Activated CD8-positive, alpha-beta memory T cell treated with anti-CD3 and anti-CD28 coated beads, Interleukin-2, amount 10 ng/mL, durations not matched to agents 7 days and 5 days (primary cell): ENCODE measurements at regions not wholly inside any gene's neighbourhood (a gene's known extent, or its start where the extent isn't known, plus 50 kb on each side); places are given as distances from the start of the nearest gene placed in this dataset.

Source experiments
- ATAC-seq: fragments of 150-1000 bp; cut with Tn5 transposase; one replicate; pipeline ENCODE4 v1.10.0; 2021; ENCODE audit warnings: moderate library complexity
- CTCF ChIA-PET: fragments of 350-600 bp; sonication (Branson Sonifier 250); formaldehyde crosslinking; loops from one replicate; lab custom pipeline; 2021; ENCODE audit warnings: antibody characterized with exemption; lab: Charles Lee
- DNase-seq: peaks from one replicate; pipeline ENCODE4 v3.0.0-alpha.2; 2020
- H3K27ac Mint-ChIP-seq: one replicate; pipeline ENCODE4 v1.8.0; 2021; ENCODE audit warnings: mild to moderate bottlenecking, mixed read lengths
- H3K27me3 Mint-ChIP-seq: one replicate; pipeline ENCODE4 v1.8.0; 2021; ENCODE audit warnings: mixed read lengths
- H3K36me3 Mint-ChIP-seq: one replicate; pipeline ENCODE4 v1.8.0; 2021; ENCODE audit warnings: mild to moderate bottlenecking, mixed read lengths
- H3K4me1 Mint-ChIP-seq: one replicate; pipeline ENCODE4 v1.8.0; 2021; ENCODE audit warnings: mixed read lengths
- H3K4me3 Mint-ChIP-seq: one replicate; pipeline ENCODE4 v1.8.0; 2021; ENCODE audit warnings: mild to moderate bottlenecking, moderate library complexity, mixed read lengths
- H3K9me3 Mint-ChIP-seq: one replicate; pipeline ENCODE4 v1.8.0; 2022; ENCODE audit warnings: low read depth, mixed read lengths

DNA sequence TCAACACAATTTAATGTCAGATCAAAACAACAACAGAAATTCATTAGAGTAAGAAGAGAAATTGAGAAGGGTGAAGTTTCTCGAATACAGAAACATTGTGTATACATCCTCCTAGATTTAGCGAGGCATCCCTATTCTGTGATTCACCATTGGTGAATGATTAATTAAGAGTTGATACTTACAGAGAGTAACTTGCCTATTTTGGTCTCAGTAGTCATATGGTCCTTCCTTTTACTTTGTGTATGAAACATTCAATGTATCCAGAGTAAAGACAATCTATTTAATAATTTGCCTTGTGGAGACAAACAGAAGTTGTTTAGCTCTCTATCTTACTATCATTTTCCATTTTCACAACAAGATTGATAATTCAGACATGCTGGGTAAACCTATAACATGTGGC, 432.0 kb downstream of the ZPLD1 start:
- ATAC-seq (no peak), DNase-seq (no peak)
- H3K36me3 Mint-ChIP-seq = no peaks in the 10 kb centered on the region
- CTCF ChIA-PET = no interaction called here
- H3K4me3 Mint-ChIP-seq = no peak overlapping the region
- peaks cover 2% of the 10 kb centered on the region for H3K9me3 Mint-ChIP-seq
- H3K4me1 Mint-ChIP-seq = no peaks in the 10 kb centered on the region
- no peaks in the 10 kb centered on the region for H3K27me3 Mint-ChIP-seq
- no peak overlapping the region for H3K27ac Mint-ChIP-seq

DNA sequence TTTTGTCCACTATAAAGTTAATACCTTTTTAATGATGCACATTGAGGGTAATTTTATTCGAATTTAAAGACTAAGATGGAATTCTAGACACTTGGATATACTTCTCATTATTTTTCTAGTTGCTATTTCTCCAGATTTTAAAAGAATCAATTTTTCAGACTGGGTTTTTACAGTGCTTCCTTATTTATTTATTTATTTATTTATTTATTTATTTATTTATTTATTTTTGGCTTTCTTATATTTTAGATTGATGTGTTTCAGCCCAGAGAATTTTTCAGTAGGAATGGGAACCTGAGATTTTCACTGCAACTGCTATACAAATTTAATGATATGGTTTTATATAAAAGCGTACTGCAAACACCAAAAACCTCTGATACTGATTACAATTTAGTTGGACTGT, 448.7 kb downstream of the ZPLD1 start:
- Mint-ChIP-seq H3K27me3 (no peaks in the 10 kb centered on the region), H3K36me3 (no peaks in the 10 kb centered on the region), H3K27ac (no peak overlapping the region), H3K4me3 (no peak overlapping the region), H3K4me1 (no peaks in the 10 kb centered on the region), H3K9me3 (no peaks in the 10 kb centered on the region)
- CTCF ChIA-PET = no interaction called here
- DNase-seq (no peak), ATAC-seq (no peak)

DNA sequence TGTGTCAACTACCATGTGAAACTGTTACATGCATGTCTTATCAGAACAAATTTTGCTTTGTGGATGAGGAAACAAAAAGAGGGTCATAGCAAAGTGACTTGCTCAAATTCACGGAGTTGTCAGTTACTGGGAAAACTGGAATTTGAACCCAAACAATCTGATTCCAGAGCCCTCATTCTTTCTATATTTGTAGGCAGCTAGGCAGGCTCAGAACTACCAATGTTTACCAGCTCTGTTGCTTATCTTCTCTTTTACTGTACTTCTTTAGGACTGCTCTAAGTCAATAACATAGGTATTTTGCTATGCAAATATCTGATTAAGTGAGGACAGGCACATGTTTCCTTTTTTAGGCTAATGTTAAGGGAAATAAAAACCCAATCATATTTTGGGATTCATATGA, 450.5 kb downstream of the ZPLD1 start:
- H3K36me3 Mint-ChIP-seq = no peaks in the 10 kb centered on the region
- DNase-seq = no peak
- H3K27ac Mint-ChIP-seq = no peak overlapping the region
- CTCF ChIA-PET = no interaction called here
- H3K9me3 Mint-ChIP-seq = no peaks in the 10 kb centered on the region
- ATAC-seq = no peak
- no peaks in the 10 kb centered on the region for H3K4me1 Mint-ChIP-seq
- no peaks in the 10 kb centered on the region for H3K27me3 Mint-ChIP-seq
- no peak overlapping the region for H3K4me3 Mint-ChIP-seq

DNA sequence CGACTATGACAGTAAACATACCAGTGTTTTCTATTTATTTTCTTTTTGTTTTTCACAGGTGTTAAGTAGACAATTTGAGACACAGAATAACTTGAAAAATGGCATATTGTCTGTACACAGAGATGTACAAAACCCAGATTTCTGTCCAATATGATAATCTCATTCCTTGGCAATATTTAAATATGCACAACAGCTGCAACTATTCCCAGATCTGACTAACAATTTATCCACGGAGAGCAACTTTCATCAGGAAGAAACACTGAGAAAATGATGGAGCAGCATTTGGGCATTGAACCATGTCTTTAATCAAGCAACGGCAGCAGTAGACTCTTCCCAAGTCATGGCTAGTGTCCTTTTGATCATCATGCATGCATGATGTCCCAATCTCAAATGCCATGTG, 452.6 kb downstream of the ZPLD1 start:
- CTCF ChIA-PET = no interaction called here
- Mint-ChIP-seq H3K27ac (no peak overlapping the region), H3K4me1 (no peaks in the 10 kb centered on the region), H3K9me3 (no peaks in the 10 kb centered on the region), H3K27me3 (no peaks in the 10 kb centered on the region), H3K4me3 (no peak overlapping the region), H3K36me3 (no peaks in the 10 kb centered on the region)
- ATAC-seq (no peak), DNase-seq (no peak)

DNA sequence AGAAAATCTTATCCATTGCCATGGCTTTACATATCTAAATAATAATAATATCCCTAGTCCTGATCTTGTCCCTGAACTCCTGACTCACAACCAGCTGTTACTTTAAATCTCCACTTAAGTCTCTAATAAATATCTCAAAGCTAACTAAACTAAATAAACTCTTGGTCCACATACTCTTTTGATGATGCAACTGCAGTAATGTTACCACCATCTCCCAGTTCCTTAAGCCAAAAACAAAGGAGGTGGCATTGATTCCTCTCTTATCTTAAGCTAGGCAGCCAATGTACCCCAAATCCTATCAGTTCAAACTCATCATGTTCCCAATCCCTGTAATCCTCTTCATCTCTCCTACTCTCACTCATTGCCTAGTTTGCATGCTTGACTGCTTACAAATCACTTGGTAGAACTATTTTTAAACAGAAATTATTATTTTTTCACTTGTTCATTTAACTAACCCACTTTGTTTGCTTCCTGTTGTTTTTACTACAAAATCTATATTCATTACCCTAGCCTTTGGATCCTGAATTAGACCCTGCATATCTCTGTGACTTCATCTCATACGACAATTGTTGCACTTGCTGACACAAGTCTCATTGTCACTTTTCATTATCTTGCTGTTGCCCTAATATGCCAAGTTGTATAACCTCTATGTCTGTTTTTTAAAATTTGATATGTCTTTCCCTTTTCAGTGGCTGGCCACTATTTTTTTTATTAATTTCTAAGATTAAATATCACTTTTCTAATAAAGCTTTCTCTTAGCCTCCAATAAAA, 462.2 kb downstream of the ZPLD1 start:
- Mint-ChIP-seq H3K4me3 (no peak overlapping the region), H3K9me3 (no peaks in the 10 kb centered on the region), H3K27me3 (no peaks in the 10 kb centered on the region), H3K36me3 (no peaks in the 10 kb centered on the region), H3K4me1 (no peaks in the 10 kb centered on the region), H3K27ac (no peak overlapping the region)
- CTCF ChIA-PET = no interaction called here
- DNase-seq (no peak), ATAC-seq (no peak)

DNA sequence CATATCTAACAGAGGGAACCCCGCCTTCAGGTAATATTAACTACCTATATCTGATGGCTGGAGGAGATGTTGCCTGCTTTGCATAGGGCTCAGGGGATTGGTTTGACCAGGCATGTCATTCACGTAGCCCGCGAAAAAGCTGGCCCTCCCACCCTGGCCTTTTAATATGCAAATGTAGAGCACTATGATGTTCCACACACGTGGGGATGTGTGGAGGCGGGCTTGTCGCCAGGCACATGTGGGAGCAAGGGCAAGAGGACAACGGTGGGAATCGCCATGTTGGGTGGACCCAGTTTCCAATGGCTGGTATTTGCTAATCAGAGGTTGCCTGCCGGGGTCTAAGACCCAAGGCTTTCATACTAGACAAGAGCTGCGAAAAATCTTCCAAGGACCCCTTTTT, 469.8 kb downstream of the ZPLD1 start:
- ATAC-seq (no peak), DNase-seq (no peak)
- H3K27ac Mint-ChIP-seq = no peak overlapping the region
- no peaks in the 10 kb centered on the region for H3K36me3 Mint-ChIP-seq
- H3K4me3 Mint-ChIP-seq = no peak overlapping the region
- H3K4me1 Mint-ChIP-seq = no peaks in the 10 kb centered on the region
- no peaks in the 10 kb centered on the region for H3K27me3 Mint-ChIP-seq
- no peaks in the 10 kb centered on the region for H3K9me3 Mint-ChIP-seq
- CTCF ChIA-PET = no interaction called here

DNA sequence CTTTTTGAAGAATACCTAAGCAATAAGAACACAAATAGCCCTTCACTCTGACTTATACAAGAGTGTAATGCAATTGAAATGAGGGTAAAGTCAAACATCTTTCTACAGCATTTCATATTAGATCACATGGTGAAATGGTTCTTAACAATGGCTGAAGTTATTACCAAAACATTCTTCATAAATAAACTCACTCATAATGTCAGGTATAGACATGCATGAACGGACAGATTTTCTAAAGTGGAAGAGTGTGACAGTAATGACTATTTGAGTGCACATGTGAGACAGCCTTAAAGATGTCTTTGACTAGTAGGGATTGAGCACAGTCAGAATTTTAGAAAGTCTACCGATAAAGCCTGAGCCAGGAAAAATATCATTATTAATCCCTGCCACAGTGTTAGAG, 471.0 kb downstream of the ZPLD1 start:
- CTCF ChIA-PET = no interaction called here
- no peak overlapping the region for H3K27ac Mint-ChIP-seq
- no peaks in the 10 kb centered on the region for H3K9me3 Mint-ChIP-seq
- ATAC-seq (no peak), DNase-seq (no peak)
- no peak overlapping the region for H3K4me3 Mint-ChIP-seq
- H3K4me1 Mint-ChIP-seq = no peaks in the 10 kb centered on the region
- no peaks in the 10 kb centered on the region for H3K27me3 Mint-ChIP-seq
- no peaks in the 10 kb centered on the region for H3K36me3 Mint-ChIP-seq

DNA sequence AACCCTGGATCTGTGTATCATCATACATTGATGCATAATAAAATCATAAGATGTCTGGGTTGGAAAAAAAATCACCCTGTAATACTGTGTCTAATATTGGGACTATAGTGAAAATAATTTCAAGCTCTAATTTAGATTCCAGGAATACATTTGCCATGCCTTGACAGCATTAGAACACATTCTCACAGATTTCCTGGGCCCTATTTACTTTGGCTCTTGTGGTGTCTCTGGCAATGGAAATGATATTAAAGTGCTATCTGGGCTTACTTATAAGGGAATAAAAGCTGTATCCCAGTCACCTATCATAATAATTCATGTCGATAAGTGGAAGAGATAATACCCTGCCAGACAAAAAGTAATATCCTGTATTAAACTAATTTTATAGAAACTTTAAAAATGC, 472.0 kb downstream of the ZPLD1 start:
- Mint-ChIP-seq H3K36me3 (no peaks in the 10 kb centered on the region), H3K4me1 (no peaks in the 10 kb centered on the region), H3K27me3 (no peaks in the 10 kb centered on the region), H3K9me3 (no peaks in the 10 kb centered on the region), H3K4me3 (no peak overlapping the region), H3K27ac (no peak overlapping the region)
- ATAC-seq (no peak), DNase-seq (no peak)
- CTCF ChIA-PET = no interaction called here

DNA sequence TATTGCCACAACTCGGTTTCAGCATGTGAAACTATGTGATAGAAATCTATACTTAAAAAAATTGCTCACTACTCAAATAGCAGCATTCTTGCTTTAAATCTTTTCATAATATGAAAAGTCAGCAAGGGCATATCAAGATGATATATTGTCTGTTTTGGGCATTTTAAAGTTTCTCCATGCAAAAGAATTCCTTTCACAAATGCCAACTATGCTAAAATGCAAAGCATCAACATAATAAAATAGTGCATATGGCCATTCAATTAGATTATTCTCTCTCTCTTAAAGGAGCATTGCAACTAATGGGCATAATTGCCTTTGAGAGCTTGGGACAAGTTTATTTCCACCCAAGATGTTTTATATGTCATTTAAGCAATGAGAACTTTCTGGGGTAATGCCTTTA, 475.1 kb downstream of the ZPLD1 start:
- no peak for ATAC-seq
- H3K27me3 Mint-ChIP-seq = no peaks in the 10 kb centered on the region
- CTCF ChIA-PET = no interaction called here
- no peak overlapping the region for H3K27ac Mint-ChIP-seq
- H3K4me3 Mint-ChIP-seq = no peak overlapping the region
- H3K9me3 Mint-ChIP-seq = no peaks in the 10 kb centered on the region
- no peaks in the 10 kb centered on the region for H3K4me1 Mint-ChIP-seq
- H3K36me3 Mint-ChIP-seq = no peaks in the 10 kb centered on the region
- no peak for DNase-seq

DNA sequence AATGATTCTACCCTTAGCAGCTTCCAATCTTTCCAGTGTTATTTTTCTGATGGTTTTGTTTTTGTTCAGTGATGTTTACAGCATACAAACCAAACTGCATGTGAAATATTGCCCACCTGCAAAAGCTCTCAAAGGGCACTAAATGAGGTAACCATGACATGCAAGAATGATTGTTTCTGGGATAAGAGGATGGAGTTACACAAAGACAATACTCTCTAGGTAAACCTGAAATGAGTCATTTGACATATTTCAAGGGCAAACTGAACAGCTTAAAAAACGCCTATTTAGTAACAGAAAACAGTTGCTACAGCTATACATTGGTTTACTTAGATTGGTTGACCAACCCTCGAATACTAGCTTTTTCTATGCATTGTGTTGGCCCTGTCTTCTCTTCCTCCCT, 481.7 kb downstream of the ZPLD1 start:
- H3K36me3 Mint-ChIP-seq = no peaks in the 10 kb centered on the region
- DNase-seq (no peak), ATAC-seq (no peak)
- no peak overlapping the region for H3K27ac Mint-ChIP-seq
- no peaks in the 10 kb centered on the region for H3K27me3 Mint-ChIP-seq
- CTCF ChIA-PET = interaction anchor here (0.5 kb wide), 1 partner anchor 573 kb away, joined by 3 read pairs; no protein-coding TSS in a partner anchor
- no peak overlapping the region for H3K4me3 Mint-ChIP-seq
- H3K4me1 Mint-ChIP-seq = no peaks in the 10 kb centered on the region
- peaks cover 6% of the 10 kb centered on the region for H3K9me3 Mint-ChIP-seq

DNA sequence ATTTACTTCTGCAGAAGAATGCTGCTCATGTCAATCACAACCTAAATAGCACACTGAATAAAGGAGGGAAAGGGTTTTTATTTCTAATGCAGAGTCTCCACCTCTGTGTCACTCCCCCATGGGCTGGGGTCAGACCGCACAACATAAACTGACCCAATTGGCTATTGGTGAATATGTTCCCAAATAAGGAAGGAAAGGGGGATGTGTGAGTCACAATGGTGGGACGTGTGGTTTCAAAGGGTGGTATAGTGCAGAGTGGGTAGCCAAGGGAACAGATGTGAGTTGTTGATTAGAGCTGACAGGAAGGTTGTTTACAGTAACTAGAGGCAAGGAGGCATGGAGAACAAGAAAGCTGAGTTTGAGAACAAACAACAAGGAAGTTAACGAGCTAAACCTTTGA, 491.8 kb downstream of the ZPLD1 start:
- Mint-ChIP-seq H3K4me1 (no peaks in the 10 kb centered on the region), H3K27me3 (no peaks in the 10 kb centered on the region), H3K4me3 (no peak overlapping the region), H3K36me3 (no peaks in the 10 kb centered on the region), H3K9me3 (peaks cover 2% of the 10 kb centered on the region), H3K27ac (no peak overlapping the region)
- CTCF ChIA-PET = no interaction called here
- DNase-seq (no peak), ATAC-seq (no peak)

DNA sequence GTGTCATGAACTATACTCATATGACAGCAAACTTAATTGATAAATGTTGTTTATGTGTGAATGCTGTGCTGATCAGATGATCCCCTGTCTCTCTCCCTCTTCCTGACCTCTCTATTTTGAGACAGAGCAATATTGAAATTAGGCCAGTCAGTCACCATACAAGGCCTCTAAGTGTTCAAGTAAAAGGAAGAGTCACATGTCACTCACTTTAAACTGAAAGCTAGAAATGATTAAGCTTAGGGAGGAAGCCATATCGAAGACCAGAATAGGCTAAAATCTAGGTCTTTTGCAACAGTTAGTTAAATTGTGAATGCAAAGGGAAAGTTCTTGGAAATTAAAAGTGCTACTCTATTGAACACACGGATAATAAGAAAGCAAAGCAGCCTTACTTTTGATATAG, 498.6 kb downstream of the ZPLD1 start:
- H3K4me3 Mint-ChIP-seq = no peak overlapping the region
- H3K27me3 Mint-ChIP-seq = no peaks in the 10 kb centered on the region
- ATAC-seq = no peak
- H3K4me1 Mint-ChIP-seq = no peaks in the 10 kb centered on the region
- CTCF ChIA-PET = no interaction called here
- H3K9me3 Mint-ChIP-seq = peaks cover 3% of the 10 kb centered on the region
- H3K27ac Mint-ChIP-seq = no peak overlapping the region
- no peak for DNase-seq
- no peaks in the 10 kb centered on the region for H3K36me3 Mint-ChIP-seq

DNA sequence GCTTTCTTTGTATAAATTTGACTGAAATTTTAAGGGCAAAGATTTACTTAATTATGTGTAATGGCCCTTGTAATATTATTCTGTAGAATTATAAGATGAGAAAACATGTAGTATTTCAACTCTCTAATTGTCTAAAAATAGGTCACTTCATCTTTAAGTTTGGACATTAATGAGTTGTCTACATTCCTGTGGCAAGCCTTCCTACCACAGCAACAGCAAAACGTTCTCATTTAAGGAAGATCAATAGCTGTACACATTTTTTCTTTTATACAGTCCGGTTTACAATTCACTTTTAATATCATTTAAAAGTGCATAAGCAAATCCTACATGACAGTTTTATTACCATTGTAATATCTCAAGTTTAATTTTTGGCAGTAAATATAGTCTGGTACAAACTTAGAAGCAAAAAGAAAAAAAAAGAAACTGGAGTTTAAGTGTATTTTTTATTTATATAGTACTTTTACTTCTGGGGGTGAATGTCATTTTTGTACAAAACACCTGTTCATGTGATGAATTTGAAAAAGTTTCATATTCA, 501.8 kb downstream of the ZPLD1 start:
- ATAC-seq = no peak
- Mint-ChIP-seq H3K9me3 (peaks cover 3% of the 10 kb centered on the region), H3K4me3 (no peak overlapping the region), H3K4me1 (no peaks in the 10 kb centered on the region), H3K27ac (no peak overlapping the region), H3K27me3 (no peaks in the 10 kb centered on the region), H3K36me3 (no peaks in the 10 kb centered on the region)
- CTCF ChIA-PET = no interaction called here
- no peak for DNase-seq

DNA sequence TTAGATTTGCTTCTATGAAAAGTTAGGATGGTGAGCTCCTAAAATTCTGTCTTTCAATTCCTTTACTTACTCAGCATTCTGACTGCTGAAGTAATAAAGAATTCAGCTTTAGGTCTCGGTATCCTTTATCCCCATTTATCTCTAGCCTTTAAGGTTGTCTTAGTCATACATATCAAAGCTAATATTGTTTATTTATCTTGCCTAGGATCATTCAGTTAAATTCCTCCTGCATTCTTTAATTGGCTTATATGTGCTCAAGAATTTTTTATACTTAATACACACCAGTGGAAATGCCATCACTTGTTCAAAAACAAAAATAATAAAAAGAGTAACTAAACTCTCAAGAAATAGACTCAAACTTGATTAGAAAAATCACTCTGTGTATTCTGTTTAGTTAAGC, 507.0 kb downstream of the ZPLD1 start:
- Mint-ChIP-seq H3K9me3 (no peaks in the 10 kb centered on the region), H3K4me3 (no peak overlapping the region), H3K36me3 (no peaks in the 10 kb centered on the region), H3K27me3 (no peaks in the 10 kb centered on the region), H3K4me1 (no peaks in the 10 kb centered on the region), H3K27ac (no peak overlapping the region)
- CTCF ChIA-PET = no interaction called here
- ATAC-seq (no peak), DNase-seq (no peak)
